ENCODE measurements at regions not wholly inside any gene's neighbourhood (a gene's known extent, or its start where the extent isn't known, plus 50 kb on each side); places are given as distances from the start of the nearest gene placed in this dataset.

DNA sequence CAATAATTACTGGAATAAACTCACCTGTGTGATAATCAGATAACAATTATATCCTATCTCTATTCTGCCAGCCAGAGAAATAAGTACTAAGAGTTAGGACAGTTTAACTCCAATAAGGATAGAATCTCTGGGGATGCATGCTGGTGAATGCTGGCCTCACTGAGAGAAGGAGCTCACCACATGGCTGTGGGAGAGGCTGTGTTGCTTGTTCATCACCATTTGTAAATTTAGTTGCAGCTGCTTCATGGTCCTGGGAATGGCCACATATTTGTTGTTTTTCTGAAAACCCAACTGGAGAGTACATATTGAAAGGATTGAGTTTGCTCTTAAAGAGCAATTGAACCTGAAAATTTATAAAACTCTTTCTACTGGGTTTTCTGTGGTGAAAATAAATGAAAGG is 207.3 kb downstream of the NECTIN3 start:
- no peak overlapping the region for H3K4me3 ChIP-seq (replicated peaks in 1 of 4; ENCODE audit: control extremely low read depth in 1 of 4, insufficient read depth in 1 of 4, low read depth in 3 of 4, low read length in 4 of 4)
- no peak overlapping the region for H3K27ac ChIP-seq (ENCODE audit: insufficient read depth, low read length)
- no peaks in the 10 kb centered on the region for H4K20me1 ChIP-seq (ENCODE audit: control insufficient read depth, extremely low read depth, insufficient read depth, low read length)
- no peaks in the 10 kb centered on the region for H3K9me3 ChIP-seq (ENCODE audit: control insufficient read depth, insufficient read depth, low read depth, low read length)
- no peak for DNase-seq (ENCODE audit: low read depth in 2 of 2)
- TF ChIP-seq EZH2 (IDR thresholded peaks at IDR 0.05; ENCODE audit: low read length, missing control alignments), result no peak
- TF ChIP-seq, protein P1, sequence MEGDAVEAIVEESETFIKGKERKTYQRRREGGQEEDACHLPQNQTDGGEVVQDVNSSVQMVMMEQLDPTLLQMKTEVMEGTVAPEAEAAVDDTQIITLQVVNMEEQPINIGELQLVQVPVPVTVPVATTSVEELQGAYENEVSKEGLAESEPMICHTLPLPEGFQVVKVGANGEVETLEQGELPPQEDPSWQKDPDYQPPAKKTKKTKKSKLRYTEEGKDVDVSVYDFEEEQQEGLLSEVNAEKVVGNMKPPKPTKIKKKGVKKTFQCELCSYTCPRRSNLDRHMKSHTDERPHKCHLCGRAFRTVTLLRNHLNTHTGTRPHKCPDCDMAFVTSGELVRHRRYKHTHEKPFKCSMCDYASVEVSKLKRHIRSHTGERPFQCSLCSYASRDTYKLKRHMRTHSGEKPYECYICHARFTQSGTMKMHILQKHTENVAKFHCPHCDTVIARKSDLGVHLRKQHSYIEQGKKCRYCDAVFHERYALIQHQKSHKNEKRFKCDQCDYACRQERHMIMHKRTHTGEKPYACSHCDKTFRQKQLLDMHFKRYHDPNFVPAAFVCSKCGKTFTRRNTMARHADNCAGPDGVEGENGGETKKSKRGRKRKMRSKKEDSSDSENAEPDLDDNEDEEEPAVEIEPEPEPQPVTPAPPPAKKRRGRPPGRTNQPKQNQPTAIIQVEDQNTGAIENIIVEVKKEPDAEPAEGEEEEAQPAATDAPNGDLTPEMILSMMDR (conservative IDR thresholded peaks at IDR 0.05 in 1 of 2, IDR thresholded peaks at IDR 0.05 in 1 of 2; ENCODE audit: low read depth in 1 of 2, low read length in 2 of 2), result no peak
- no peaks in the 10 kb centered on the region for H3K4me1 ChIP-seq (ENCODE audit: control insufficient read depth, extremely low read depth, insufficient read depth, low read length)
- H3K79me2 ChIP-seq (ENCODE audit: control insufficient read depth, insufficient read depth, low read length), result no peaks in the 10 kb centered on the region
- H3K36me3 ChIP-seq (ENCODE audit: control insufficient read depth, insufficient read depth, low read length), result no peaks in the 10 kb centered on the region
- no peak overlapping the region for H3K9ac ChIP-seq (ENCODE audit: insufficient read depth, low read length)
- H2AFZ ChIP-seq (ENCODE audit: low read length), result no peak overlapping the region
- H3K27me3 ChIP-seq (ENCODE audit: control insufficient read depth, insufficient read depth, low read length), result no peaks in the 10 kb centered on the region
- H3K4me2 ChIP-seq (ENCODE audit: extremely low read depth, insufficient read depth, low read length), result no peak overlapping the region

DNA sequence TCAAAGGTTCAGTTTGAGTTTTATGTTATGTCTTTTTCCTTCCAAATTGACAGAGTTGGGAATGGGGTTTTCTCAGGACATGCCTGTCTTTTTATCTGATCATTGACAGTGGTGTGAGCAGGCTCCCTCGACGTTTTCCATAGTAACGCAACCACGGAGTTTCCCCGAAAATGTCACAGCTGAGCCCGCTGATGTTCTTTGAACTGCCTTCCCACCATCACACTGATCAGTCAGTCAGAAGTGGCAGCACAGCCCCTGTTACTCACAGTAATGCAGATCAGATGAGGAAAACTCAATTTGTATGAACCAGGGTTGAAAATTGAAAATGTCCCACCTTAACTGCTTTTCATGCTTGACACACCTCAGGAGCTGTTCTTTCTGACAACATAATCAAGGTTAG is 210.4 kb downstream of the NECTIN3 start:
- Histone ChIP-seq H3K27ac (ENCODE audit: insufficient read depth, low read length) (no peak overlapping the region), H3K79me2 (ENCODE audit: control insufficient read depth, insufficient read depth, low read length) (no peaks in the 10 kb centered on the region), H3K36me3 (ENCODE audit: control insufficient read depth, insufficient read depth, low read length) (no peaks in the 10 kb centered on the region), H3K4me3 (replicated peaks in 1 of 4; ENCODE audit: control extremely low read depth in 1 of 4, insufficient read depth in 1 of 4, low read depth in 3 of 4, low read length in 4 of 4) (no peak overlapping the region), H3K9me3 (ENCODE audit: control insufficient read depth, insufficient read depth, low read depth, low read length) (no peaks in the 10 kb centered on the region), H3K27me3 (ENCODE audit: control insufficient read depth, insufficient read depth, low read length) (no peaks in the 10 kb centered on the region), H4K20me1 (ENCODE audit: control insufficient read depth, extremely low read depth, insufficient read depth, low read length) (no peaks in the 10 kb centered on the region), H3K4me2 (ENCODE audit: extremely low read depth, insufficient read depth, low read length) (no peak overlapping the region), H3K4me1 (ENCODE audit: control insufficient read depth, extremely low read depth, insufficient read depth, low read length) (no peaks in the 10 kb centered on the region), H2AFZ (ENCODE audit: low read length) (no peak overlapping the region), H3K9ac (ENCODE audit: insufficient read depth, low read length) (no peak overlapping the region)
- TF ChIP-seq, protein P1 (conservative IDR thresholded peaks at IDR 0.05 in 1 of 2, IDR thresholded peaks at IDR 0.05 in 1 of 2; ENCODE audit: low read depth in 1 of 2, low read length in 2 of 2), result no peak
- TF ChIP-seq EZH2 (IDR thresholded peaks at IDR 0.05; ENCODE audit: low read length, missing control alignments), result no peak
- no peak for DNase-seq (ENCODE audit: low read depth in 2 of 2)

DNA sequence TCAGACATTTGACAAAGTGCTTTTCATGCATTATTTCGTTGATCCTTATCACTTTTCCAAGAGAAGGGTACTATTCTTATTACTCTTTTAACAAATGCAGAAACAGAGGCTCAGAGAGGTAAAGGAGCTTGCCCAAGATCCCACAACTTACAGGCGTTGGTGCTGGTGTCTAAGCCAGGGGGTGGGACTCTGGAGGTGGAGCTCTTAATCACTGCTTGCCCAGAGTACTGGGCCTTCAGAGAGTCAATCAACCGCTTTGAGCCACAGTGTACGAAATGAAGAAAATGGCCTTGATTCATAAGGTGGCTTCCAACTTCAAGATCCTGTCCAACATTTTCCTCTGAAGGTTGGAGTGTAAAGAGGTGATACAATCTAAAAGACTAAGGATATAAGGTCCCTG is 211.5 kb downstream of the NECTIN3 start:
- Histone ChIP-seq H3K9me3 (ENCODE audit: control insufficient read depth, insufficient read depth, low read depth, low read length) (no peaks in the 10 kb centered on the region), H3K27me3 (ENCODE audit: control insufficient read depth, insufficient read depth, low read length) (no peaks in the 10 kb centered on the region), H3K27ac (ENCODE audit: insufficient read depth, low read length) (no peak overlapping the region), H4K20me1 (ENCODE audit: control insufficient read depth, extremely low read depth, insufficient read depth, low read length) (no peaks in the 10 kb centered on the region), H3K4me2 (ENCODE audit: extremely low read depth, insufficient read depth, low read length) (no peak overlapping the region), H3K4me3 (replicated peaks in 1 of 4; ENCODE audit: control extremely low read depth in 1 of 4, insufficient read depth in 1 of 4, low read depth in 3 of 4, low read length in 4 of 4) (no peak overlapping the region), H3K36me3 (ENCODE audit: control insufficient read depth, insufficient read depth, low read length) (no peaks in the 10 kb centered on the region), H3K79me2 (ENCODE audit: control insufficient read depth, insufficient read depth, low read length) (no peaks in the 10 kb centered on the region), H3K4me1 (ENCODE audit: control insufficient read depth, extremely low read depth, insufficient read depth, low read length) (no peaks in the 10 kb centered on the region), H2AFZ (ENCODE audit: low read length) (no peak overlapping the region), H3K9ac (ENCODE audit: insufficient read depth, low read length) (no peak overlapping the region)
- DNase-seq (ENCODE audit: low read depth in 2 of 2), result no peak
- TF ChIP-seq EZH2 (IDR thresholded peaks at IDR 0.05; ENCODE audit: low read length, missing control alignments), result no peak
- TF ChIP-seq, protein P1 (conservative IDR thresholded peaks at IDR 0.05 in 1 of 2, IDR thresholded peaks at IDR 0.05 in 1 of 2; ENCODE audit: low read depth in 1 of 2, low read length in 2 of 2), result no peak

All from fibroblast of lung (primary cell).